IMR-90 (cell line): ENCODE measurements at regions not wholly inside any gene's neighbourhood (a gene's known extent, or its start where the extent isn't known, plus 50 kb on each side); places are given as distances from the start of the nearest gene placed in this dataset.

Source experiments
- ATAC-seq: fragments of 200-7000 bp; cut with Tn5 transposase; 2 replicates; pipeline ENCODE4 v1.9.1; 2020; ENCODE audit warnings: low read depth, mild to moderate bottlenecking, moderate library complexity
- BruUV-seq: library from RNA; stranded (reverse); fragments of 400-500 nt; replicated peaks from 2 replicates; lab custom pipeline; 2021; lab: Mats Ljungman, UMichigan
- CTCF ChIA-PET: fragments of 300-600 bp; formaldehyde crosslinking; extraction: SDS; loops from one replicate; lab custom pipeline; 2021; ENCODE audit warnings: antibody characterized with exemption; lab: Yijun Ruan, JAX
- POLR2A ChIA-PET: fragments of 300-600 bp; sonication (Branson Sonifier 250); formaldehyde crosslinking; loops from one replicate; lab custom pipeline; 2022; ENCODE audit warnings: antibody characterized with exemption; ENCODE audit not compliant: unreplicated experiment; lab: Charles Lee
- DNase-seq: peaks from one replicate; pipeline ENCODE4 v3.0.0; 2013
- H2AFZ ChIP-seq: replicated peaks from 2 replicates; pipeline ENCODE3; 2013; ENCODE audit warnings: low read length, mild to moderate bottlenecking; ENCODE audit not compliant: poor library complexity
- H2AK5ac ChIP-seq: 2 replicates; pipeline ENCODE4 v1.6.1; 2013; ENCODE audit warnings: low read depth, low read length, inconsistent platforms
- H2AK9ac ChIP-seq: replicated peaks from 2 replicates; pipeline ENCODE3; 2013; ENCODE audit warnings: mild to moderate bottlenecking, low read depth, low read length, moderate library complexity; ENCODE audit not compliant: poor library complexity
- H2BK120ac ChIP-seq: 2 replicates; pipeline ENCODE4 v1.6.1; 2013; ENCODE audit warnings: low read depth, low read length, inconsistent platforms
- H2BK15ac ChIP-seq: 3 replicates; pipeline ENCODE4 v1.6.1; 2013; ENCODE audit warnings: low read depth, low read length, inconsistent platforms
- H2BK20ac ChIP-seq: 2 replicates; pipeline ENCODE4 v1.6.1; 2013; ENCODE audit warnings: low read depth, mild to moderate bottlenecking, inconsistent platforms, low read length, moderate library complexity
- H2BK5ac ChIP-seq: 2 replicates; pipeline ENCODE4 v1.6.1; 2013; ENCODE audit warnings: mild to moderate bottlenecking, low read depth, low read length, inconsistent platforms; ENCODE audit not compliant: poor library complexity, severe bottlenecking
- H3K14ac ChIP-seq: replicated peaks from 2 replicates; pipeline ENCODE4 v1.6.1; 2013; ENCODE audit warnings: low read depth, low read length, inconsistent platforms
- H3K18ac ChIP-seq: 2 replicates; pipeline ENCODE4 v1.6.1; 2013; ENCODE audit warnings: low read depth, low read length, control low read depth
- H3K23ac ChIP-seq: 2 replicates; pipeline ENCODE4 v1.6.1; 2013; ENCODE audit warnings: low read depth, low read length, inconsistent platforms
- H3K27ac ChIP-seq: 2 replicates; pipeline ENCODE4 v1.5.1; 2013; ENCODE audit warnings: mild to moderate bottlenecking, control low read depth, low read length; ENCODE audit not compliant: insufficient read depth
- H3K27me3 ChIP-seq: 2 replicates; pipeline ENCODE4 v1.6.1; 2013; ENCODE audit warnings: low read length; ENCODE audit not compliant: control insufficient read depth, insufficient read depth
- H3K36me3 ChIP-seq: 2 replicates; pipeline ENCODE4 v1.6.1; 2013; ENCODE audit warnings: low read length, mixed read lengths; ENCODE audit not compliant: control insufficient read depth, insufficient read depth
- H3K4ac ChIP-seq: 2 replicates; pipeline ENCODE4 v1.6.1; 2013; ENCODE audit warnings: low read depth, low read length, inconsistent platforms
- H3K4me1 ChIP-seq: 2 replicates; pipeline ENCODE4 v1.6.1; 2013; ENCODE audit warnings: low read length, mixed read lengths; ENCODE audit not compliant: control insufficient read depth, insufficient read depth
- H3K4me2 ChIP-seq: 2 replicates; pipeline ENCODE4 v1.6.1; 2013; ENCODE audit warnings: low read depth, mild to moderate bottlenecking, control low read depth, low read length, moderate library complexity
- H3K4me3 ChIP-seq: 2 replicates; pipeline ENCODE4 v1.5.1; 2013; ENCODE audit warnings: low read depth, mild to moderate bottlenecking, control low read depth, low read length, moderate library complexity; ENCODE audit not compliant: insufficient read depth
- H3K56ac ChIP-seq: 2 replicates; pipeline ENCODE4 v1.6.1; 2013; ENCODE audit warnings: low read length, inconsistent platforms; ENCODE audit not compliant: insufficient read depth; ENCODE audit errors: extremely low read depth
- H3K79me1 ChIP-seq, 2 experiments: 2 replicates each; pipeline ENCODE4 v1.6.1; 2013; ENCODE audit warnings: low read length in 2 of 2, inconsistent platforms in 1 of 2, low read depth in 1 of 2
- H3K9ac ChIP-seq: 2 replicates; pipeline ENCODE4 v1.6.1; 2013; ENCODE audit warnings: low read depth, low read length, control low read depth
- H3K9me1 ChIP-seq: 2 replicates; pipeline ENCODE4 v1.6.1; 2013; ENCODE audit warnings: low read length, inconsistent platforms; ENCODE audit not compliant: insufficient read depth
- H3K9me3 ChIP-seq: 2 replicates; pipeline ENCODE4 v1.6.1; 2013; ENCODE audit warnings: low read length; ENCODE audit not compliant: control insufficient read depth, insufficient read depth
- H4K20me1 ChIP-seq: 2 replicates; pipeline ENCODE4 v1.6.1; 2013; ENCODE audit warnings: low read length, inconsistent platforms; ENCODE audit not compliant: insufficient read depth
- H4K5ac ChIP-seq: 2 replicates; pipeline ENCODE4 v1.6.1; 2013; ENCODE audit warnings: mild to moderate bottlenecking, low read depth, low read length, control low read depth
- H4K8ac ChIP-seq, 2 experiments: 2 replicates each; pipeline ENCODE4 v1.6.1; 2013; ENCODE audit warnings: low read depth in 2 of 2, low read length in 2 of 2, control low read depth in 1 of 2, inconsistent platforms in 1 of 2
- H4K91ac ChIP-seq: 2 replicates; pipeline ENCODE4 v1.6.1; 2013; ENCODE audit warnings: low read depth, low read length, inconsistent platforms; ENCODE audit not compliant: insufficient read depth
- BHLHE40 ChIP-seq: fragments of 150-350 bp; IDR thresholded peaks from 2 replicates; pipeline ENCODE4 v1.6.1; 2016; ENCODE audit warnings: mild to moderate bottlenecking, low read depth, low read length
- CHD1 ChIP-seq: IDR thresholded peaks from 2 replicates; pipeline ENCODE4 v1.6.1; 2012; ENCODE audit warnings: low read depth, low read length, improper control_type of control experiment
- CTCF ChIP-seq: conservative IDR thresholded peaks from 2 replicates; pipeline ENCODE4 v1.5.1; 2012; ENCODE audit warnings: mild to moderate bottlenecking, low read depth, low read length, improper control_type of control experiment
- MAFK ChIP-seq: IDR thresholded peaks from 2 replicates; pipeline ENCODE4 v1.6.1; 2012; ENCODE audit warnings: low read depth, low read length, improper control_type of control experiment
- MXI1 ChIP-seq: IDR thresholded peaks from 2 replicates; pipeline ENCODE4 v1.6.1; 2012; ENCODE audit warnings: low read depth, mild to moderate bottlenecking, low read length, moderate library complexity, borderline replicate concordance
- POLR2A ChIP-seq: IDR thresholded peaks from 2 replicates; pipeline ENCODE4 v1.6.1; 2012; ENCODE audit warnings: mild to moderate bottlenecking, low read depth, low read length
- USF2 ChIP-seq: fragments of 150-350 bp; IDR thresholded peaks from 2 replicates; pipeline ENCODE4 v1.6.1; 2017; ENCODE audit warnings: mild to moderate bottlenecking, antibody characterized with exemption, low read length, low read depth
- dilution Hi-C: fragments of 300-500 bp; cut with HindIII; formaldehyde crosslinking; loops from one replicate; pipeline ENCODE4 v1.14.3; 2018; ENCODE audit warnings: low sequenced_read_pairs; ENCODE audit not compliant: unreplicated experiment
- in situ Hi-C: fragments of 300-500 bp; cut with MboI; formaldehyde crosslinking; loops from 3 replicates; pipeline ENCODE4 v1.14.3; 2019; ENCODE audit warnings: low sequenced_read_pairs, inconsistent platforms, mixed read lengths
- intact Hi-C: fragments of 100-400 bp; cut with micrococcal nuclease; formaldehyde crosslinking; loops from 2 replicates; pipeline ENCODE4 v1.10.0; 2022

GRCh38 chr1:67571406-67571805 is 113.6 kb upstream of the GADD45A start:
- Histone ChIP-seq H2BK5ac (no peak overlapping the region), H2AFZ (no peak overlapping the region), H3K27me3 (no peaks in the 10 kb centered on the region), H3K4me2 (no peak overlapping the region), H3K56ac (no peak overlapping the region), H3K9me1 (peaks cover 19% of the 10 kb centered on the region), H3K9ac (no peak overlapping the region), H2BK20ac (peak overlapping the region; percentile 88), H2AK5ac (peak overlapping the region; percentile 27; the same call in 1 of the 2 replicates), H2BK120ac (peak overlapping the region; percentile 84), H3K27ac (no peak overlapping the region), H2AK9ac (no peak overlapping the region), H3K36me3 (no peaks in the 10 kb centered on the region), H4K5ac (no peak overlapping the region), H3K14ac (peak overlapping the region; percentile 83; the same call in 1 of the 2 replicates), H4K8ac (0 out of 4 replicates have a peak overlapping the region, but pooled peaks of 1 of the 2 experiments have one; percentile 14), H3K18ac (no peak overlapping the region; the same call in 1 of the 2 replicates), H3K4me1 (peaks cover 24% of the 10 kb centered on the region), H4K20me1 (no peaks in the 10 kb centered on the region), H2BK15ac (peak overlapping the region; percentile 49; the same call in 1 of the 3 replicates), H3K4ac (peak overlapping the region; percentile 62), H3K4me3 (no peak overlapping the region), H3K23ac (peak overlapping the region; percentile 33; the same call in 1 of the 2 replicates), H4K91ac (peak overlapping the region; percentile 50), H3K9me3 (no peaks in the 10 kb centered on the region), H3K79me1 (no peaks in the 10 kb centered on the region)
- ChIA-PET CTCF (interaction anchor here (1.2 to 3.8 kb wide), 3 partner anchors 9 to 189 kb away, joined by 4 to 16 read pairs (median 4); no protein-coding TSS in a partner anchor), POLR2A (interaction anchor here (0.6 to 2.4 kb wide), 2 partner anchors 113 to 118 kb away, joined by 3 to 11 read pairs; partner anchors contain the start of gene GADD45A)
- ATAC-seq (no peak), DNase-seq (no peak)
- dilution Hi-C loops, result no loop called here
- intact Hi-C loops, result no loop called here
- in situ Hi-C loops, result loop anchor here (25.0 kb wide), 1 partner anchor 116 kb away; the partner anchor contains the start of gene GADD45A
- TF ChIP-seq MXI1, result no peak
- TF ChIP-seq POLR2A, result no peak
- TF ChIP-seq MAFK, result no peak
- TF ChIP-seq CHD1, result no peak
- no peak for TF ChIP-seq BHLHE40
- TF ChIP-seq USF2, result no peak
- TF ChIP-seq CTCF, result no peak
- no TSS peak for BruUV-seq
